K562 (cell line): ENCODE measurements at regions not wholly inside any gene's neighbourhood (a gene's known extent, or its start where the extent isn't known, plus 50 kb on each side); places are given as distances from the start of the nearest gene placed in this dataset.

Experiments
- ATAC-seq: fragments of 200-7000 bp; cut with Tn5 transposase; 3 replicates; pipeline ENCODE4 v1.9.1; 2020; ENCODE audit warnings: moderate library complexity
- BruUV-seq: library from RNA; stranded (reverse); fragments of 400-500 nt; replicated peaks from 2 replicates; lab custom pipeline; 2021; lab: Mats Ljungman, UMichigan
- CTCF ChIA-PET: fragments of 300-600 bp; formaldehyde crosslinking; extraction: SDS; loops from one replicate; lab custom pipeline; 2021; ENCODE audit warnings: low intra/inter-chr PET ratio; lab: Yijun Ruan, JAX
- POLR2A ChIA-PET: fragments of 300-600, 350-650 bp; sonication (Branson Sonifier 250); formaldehyde crosslinking; extraction: SDS; loops from one replicate; lab custom pipeline; 2021; ENCODE audit warnings: antibody characterized with exemption, inconsistent platforms; lab: Yijun Ruan, JAX
- DNase-seq, 4 experiments: peaks; one replicate each; pipeline versions ENCODE4 v3.0.0 to v3.0.0-alpha.2; 2011 to 2018; ENCODE audit warnings: low spot score in 3 of 4, mixed read lengths in 3 of 4; ENCODE audit errors: extremely low read depth in 1 of 4
- FAIRE-seq: peaks from 2 replicates; lab custom pipeline; 2011; peaks lifted over from hg19 to GRCh38; lab: Jason Lieb, UNC
- H2AFZ ChIP-seq: 2 replicates; pipeline ENCODE4 v1.6.0; 2011; ENCODE audit warnings: low read depth, low read length, control low read depth, inconsistent platforms
- H3K27ac ChIP-seq: fragments of 200-600 bp; 3 replicates; pipeline ENCODE4 v1.8.0; 2011; ENCODE audit warnings: low read depth, mild to moderate bottlenecking, control low read depth, inconsistent platforms, low read length, moderate library complexity, mixed read lengths; ENCODE audit errors: extremely low read depth
- H3K27me3 ChIP-seq, 2 experiments: fragments of 300-600 bp in 1 of 2; 2 replicates in 1 of 2; 3 replicates in 1 of 2; pipeline versions ENCODE4 v1.6.0 to v1.8.0; 2011; ENCODE audit warnings: inconsistent platforms in 2 of 2, low read length in 2 of 2, mild to moderate bottlenecking in 1 of 2, mixed read lengths in 1 of 2, moderate library complexity in 1 of 2; ENCODE audit not compliant: control insufficient read depth in 2 of 2, insufficient read depth in 2 of 2
- H3K36me3 ChIP-seq: fragments of 300-600 bp; 3 replicates; pipeline ENCODE4 v1.8.0; 2011; ENCODE audit warnings: mild to moderate bottlenecking, low read length, inconsistent platforms; ENCODE audit not compliant: control insufficient read depth, insufficient read depth
- H3K4me1 ChIP-seq, 2 experiments: fragments of 200-600 bp in 1 of 2; replicated peaks in 1 of 2; 2 replicates in 1 of 2; 3 replicates in 1 of 2; pipeline versions ENCODE4 v1.5.1 to v1.8.0; 2011; ENCODE audit warnings: inconsistent platforms in 2 of 2, low read length in 2 of 2, mild to moderate bottlenecking in 1 of 2, mixed read lengths in 1 of 2, moderate library complexity in 1 of 2; ENCODE audit not compliant: control insufficient read depth in 2 of 2, insufficient read depth in 2 of 2
- H3K4me2 ChIP-seq: 2 replicates; pipeline ENCODE4 v1.6.1; 2011; ENCODE audit warnings: low read length, control low read depth, inconsistent platforms, mixed read lengths; ENCODE audit not compliant: insufficient read depth
- H3K4me3 ChIP-seq: fragments of 200-600 bp; sonication (generic), shearing (Covaris generic); 2 replicates; pipeline ENCODE4 v1.5.1; 2016; ENCODE audit warnings: control low read depth, inconsistent platforms
- H3K79me2 ChIP-seq: fragments of 200-600 bp; 3 replicates; pipeline ENCODE4 v1.8.0; 2011; ENCODE audit warnings: low read length, inconsistent platforms; ENCODE audit not compliant: control insufficient read depth, insufficient read depth
- H3K9ac ChIP-seq, 2 experiments: 2 replicates each; pipeline versions ENCODE4 v1.6.0 to v1.6.1; 2011; ENCODE audit warnings: low read depth in 2 of 2, low read length in 2 of 2, control low read depth in 1 of 2, inconsistent platforms in 1 of 2, mild to moderate bottlenecking in 1 of 2, mixed read lengths in 1 of 2; ENCODE audit not compliant: insufficient read depth in 1 of 2
- H3K9me1 ChIP-seq: one replicate; pipeline ENCODE4 v1.6.0; 2011; ENCODE audit warnings: inconsistent platforms, mild to moderate bottlenecking, low read length, moderate library complexity; ENCODE audit not compliant: control insufficient read depth, insufficient read depth
- H3K9me3 ChIP-seq: replicated peaks from 2 replicates; pipeline ENCODE4 v1.5.1; 2011; ENCODE audit warnings: low read depth, low read length, inconsistent platforms; ENCODE audit not compliant: control insufficient read depth, insufficient read depth
- H4K20me1 ChIP-seq: replicated peaks from 2 replicates; pipeline ENCODE4 v1.6.1; 2011; ENCODE audit warnings: low read length, inconsistent platforms, mixed read lengths; ENCODE audit not compliant: control insufficient read depth, insufficient read depth
- E2F3 ChIP-seq: fragments of 250-450 bp; sonication (Bioruptor Pico); IDR thresholded peaks from 2 replicates; pipeline ENCODE4 v1.4.0; 2020; ENCODE audit warnings: mild to moderate bottlenecking
- L3MBTL2 ChIP-seq: fragments of 450-650 bp; IDR thresholded peaks from 2 replicates; pipeline ENCODE4 v1.6.1; 2016; ENCODE audit warnings: mild to moderate bottlenecking, moderate library complexity
- ZNF347 ChIP-seq: fragments of 450-650 bp; formaldehyde crosslinking; IDR thresholded peaks from 2 replicates; pipeline ENCODE4 v1.4.0; 2020; ENCODE audit warnings: low read depth, mild to moderate bottlenecking, moderate library complexity
- WGBS: fragments of 100-300 bp; shearing (Covaris generic); methylation state at CpG from one replicate; pipeline ENCODE4 v1.1.6; 2016; ENCODE audit warnings: low coverage, mixed read lengths; ENCODE audit not compliant: insufficient coverage; ENCODE audit errors: missing lambda C conversion rate; 5-methylcytosine and 5-hydroxymethylcytosine counted together
- in situ Hi-C: fragments of 300-500 bp; cut with MboI; formaldehyde crosslinking; loops from 4 replicates; pipeline ENCODE4 v1.15.0; 2018; ENCODE audit warnings: inconsistent platforms, mixed read lengths
- intact Hi-C: fragments of 100-400 bp; cut with micrococcal nuclease; formaldehyde crosslinking; loops from 2 replicates; pipeline ENCODE4 v1.14.2; 2022

DNA sequence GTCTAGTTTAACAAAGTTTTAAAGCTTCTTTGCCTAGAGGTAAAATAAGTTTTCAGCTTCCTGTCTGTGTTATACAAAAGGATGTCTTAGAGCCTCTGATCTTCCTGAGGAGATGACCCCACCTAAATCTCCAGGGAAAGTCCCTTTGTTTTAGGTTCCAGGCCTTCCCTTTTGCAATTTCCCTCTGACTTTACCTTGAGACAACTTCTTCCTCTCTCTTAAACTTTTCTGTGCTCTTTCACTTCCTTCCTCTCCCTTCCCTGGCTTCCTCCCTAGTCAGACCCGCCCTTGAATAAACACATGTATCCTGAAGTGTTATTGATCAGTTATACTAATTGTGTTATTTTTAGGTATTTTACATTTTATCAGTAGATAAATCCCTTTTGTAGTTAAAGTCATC is 134.8 kb downstream of the DYRK2 start:
- Histone ChIP-seq H3K4me1 (no peaks in the 10 kb centered on the region), H3K36me3 (no peaks in the 10 kb centered on the region), H3K4me3 (no peak overlapping the region), H3K9me3 (no peaks in the 10 kb centered on the region), H3K9me1 (no peaks in the 10 kb centered on the region), H4K20me1 (no peaks in the 10 kb centered on the region), H3K79me2 (no peaks in the 10 kb centered on the region), H2AFZ (no peak overlapping the region), H3K27ac (no peak overlapping the region), H3K4me2 (no peak overlapping the region), H3K9ac (no peak overlapping the region), H3K27me3 (no peaks in the 10 kb centered on the region)
- intact Hi-C loops (no loop called here), in situ Hi-C loops (no loop called here)
- ATAC-seq: no peak
- no peak for DNase-seq
- CTCF ChIA-PET: no interaction called here
- FAIRE-seq: no peak
- WGBS: 0% methylated on average over 1 of the region's 1 CpG
- POLR2A ChIA-PET: no interaction called here
- TF ChIP-seq L3MBTL2: no peak
- no TSS peak for BruUV-seq

DNA sequence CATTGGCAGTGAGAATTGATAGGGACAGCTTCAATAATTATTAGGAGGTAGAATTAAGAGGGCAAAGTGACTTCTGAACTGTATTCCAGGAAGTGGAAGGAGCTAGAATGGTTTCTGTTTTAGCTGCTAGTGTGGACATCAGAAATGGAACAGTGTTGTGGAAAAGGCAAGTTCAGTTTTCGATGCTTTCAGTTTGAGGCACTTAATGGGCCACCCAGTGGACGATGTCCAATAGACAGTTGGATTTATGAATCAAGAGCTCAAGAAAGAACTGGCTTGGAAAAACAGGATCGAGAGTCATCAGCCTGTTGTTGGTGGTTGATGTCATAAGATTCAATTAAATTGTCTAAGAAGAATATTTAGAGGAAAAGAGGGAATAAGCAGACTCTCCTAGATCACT is 136.3 kb downstream of the DYRK2 start:
- ChIA-PET CTCF (no interaction called here), POLR2A (interaction anchor here (0.7 kb wide), 1 partner anchor 21 kb away, joined by 3 read pairs; no protein-coding TSS in a partner anchor)
- no peaks in the 10 kb centered on the region for H4K20me1 ChIP-seq
- DNase-seq (no peak), ATAC-seq (no peak), FAIRE-seq (no peak)
- H3K27ac ChIP-seq: no peak overlapping the region
- WGBS: 0% methylated on average over 3 of the region's 3 CpGs
- H3K4me3 ChIP-seq: no peak overlapping the region
- BruUV-seq: no TSS peak
- H3K36me3 ChIP-seq: no peaks in the 10 kb centered on the region
- H3K79me2 ChIP-seq: no peaks in the 10 kb centered on the region
- H3K27me3 ChIP-seq: no peaks in the 10 kb centered on the region
- no peak overlapping the region for H3K9ac ChIP-seq
- H3K9me1 ChIP-seq: no peaks in the 10 kb centered on the region
- no peak for TF ChIP-seq E2F3 (CRISPR knock-in tag)
- TF ChIP-seq ZNF347: no peak
- in situ Hi-C loops: no loop called here
- no peak overlapping the region for H3K4me2 ChIP-seq
- H3K9me3 ChIP-seq: no peaks in the 10 kb centered on the region
- intact Hi-C loops: no loop called here
- no peak overlapping the region for H2AFZ ChIP-seq
- H3K4me1 ChIP-seq: no peaks in the 10 kb centered on the region
